ENCODE measurements at regions not wholly inside any gene's neighbourhood (a gene's known extent, or its start where the extent isn't known, plus 50 kb on each side); places are given as distances from the start of the nearest gene placed in this dataset.

- no peak for TF ChIP-seq CTCF (IDR thresholded peaks at IDR 0.05)
- TF ChIP-seq POLR2A (IDR thresholded peaks at IDR 0.05): no peak
- TF ChIP-seq POLR2AphosphoS5 (IDR thresholded peaks at IDR 0.05): no peak
Observed at GRCh38 chr11:31873124-31873523, 62.0 kb upstream of the PAX6 start.
